SU-DHL-6 (cell line): ENCODE measurements at regions not wholly inside any gene's neighbourhood (a gene's known extent, or its start where the extent isn't known, plus 50 kb on each side); places are given as distances from the start of the nearest gene placed in this dataset.

Source experiments
- EZH2phosphoT487 ChIP-seq: fragments of 200-600 bp; sonication (generic), shearing (Covaris generic); conservative IDR thresholded peaks from 2 replicates; pipeline ENCODE4 v1.6.1; 2018; ENCODE audit warnings: mild to moderate bottlenecking, antibody characterized with exemption, low read length, moderate library complexity, mixed read lengths
- TF ChIP-seq, protein P1 (sequence below): fragments of 200-600 bp; sonication (generic); IDR thresholded peaks from one replicate; pipeline ENCODE4 v1.5.1; 2017; ENCODE audit warnings: antibody characterized with exemption, mild to moderate bottlenecking, low read length, moderate library complexity; ENCODE audit not compliant: insufficient read depth, poor library complexity, severe bottlenecking

- TF ChIP-seq, protein P1, sequence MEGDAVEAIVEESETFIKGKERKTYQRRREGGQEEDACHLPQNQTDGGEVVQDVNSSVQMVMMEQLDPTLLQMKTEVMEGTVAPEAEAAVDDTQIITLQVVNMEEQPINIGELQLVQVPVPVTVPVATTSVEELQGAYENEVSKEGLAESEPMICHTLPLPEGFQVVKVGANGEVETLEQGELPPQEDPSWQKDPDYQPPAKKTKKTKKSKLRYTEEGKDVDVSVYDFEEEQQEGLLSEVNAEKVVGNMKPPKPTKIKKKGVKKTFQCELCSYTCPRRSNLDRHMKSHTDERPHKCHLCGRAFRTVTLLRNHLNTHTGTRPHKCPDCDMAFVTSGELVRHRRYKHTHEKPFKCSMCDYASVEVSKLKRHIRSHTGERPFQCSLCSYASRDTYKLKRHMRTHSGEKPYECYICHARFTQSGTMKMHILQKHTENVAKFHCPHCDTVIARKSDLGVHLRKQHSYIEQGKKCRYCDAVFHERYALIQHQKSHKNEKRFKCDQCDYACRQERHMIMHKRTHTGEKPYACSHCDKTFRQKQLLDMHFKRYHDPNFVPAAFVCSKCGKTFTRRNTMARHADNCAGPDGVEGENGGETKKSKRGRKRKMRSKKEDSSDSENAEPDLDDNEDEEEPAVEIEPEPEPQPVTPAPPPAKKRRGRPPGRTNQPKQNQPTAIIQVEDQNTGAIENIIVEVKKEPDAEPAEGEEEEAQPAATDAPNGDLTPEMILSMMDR: no peak
- no peak for TF ChIP-seq EZH2phosphoT487
These were observed 546.0 kb upstream of the LMO3 start for GRCh38 chr12:17151917-17152316.
